H9 (cell line): ENCODE measurements at regions not wholly inside any gene's neighbourhood (a gene's known extent, or its start where the extent isn't known, plus 50 kb on each side); places are given as distances from the start of the nearest gene placed in this dataset.

Experiments used
- DNase-seq: peaks from one replicate; pipeline ENCODE4 v3.0.0-alpha.2; 2017
- H2AFZ ChIP-seq: one replicate; pipeline ENCODE4 v1.6.1; 2013; ENCODE audit warnings: mild to moderate bottlenecking, low read length, control low read depth, moderate library complexity
- H2AK5ac ChIP-seq: 2 replicates; pipeline ENCODE4 v1.6.1; 2013; ENCODE audit warnings: low read length, control low read depth, mixed read lengths; ENCODE audit not compliant: insufficient read length
- H2BK120ac ChIP-seq: one replicate; pipeline ENCODE4 v1.6.1; 2013; ENCODE audit warnings: low read depth, mild to moderate bottlenecking, low read length, control low read depth, inconsistent platforms; ENCODE audit not compliant: poor library complexity, severe bottlenecking
- H2BK12ac ChIP-seq: 2 replicates; pipeline ENCODE4 v1.6.1; 2013; ENCODE audit warnings: low read length, control low read depth, mixed read lengths, low read depth; ENCODE audit not compliant: insufficient read length
- H2BK15ac ChIP-seq: 2 replicates; pipeline ENCODE4 v1.6.1; 2013; ENCODE audit warnings: low read depth, low read length, control low read depth
- H2BK20ac ChIP-seq: one replicate; pipeline ENCODE4 v1.6.1; 2013; ENCODE audit warnings: low read depth, mild to moderate bottlenecking, low read length, control low read depth, inconsistent platforms; ENCODE audit not compliant: poor library complexity, severe bottlenecking
- H2BK5ac ChIP-seq: 2 replicates; pipeline ENCODE4 v1.6.1; 2013; ENCODE audit warnings: low read length, control low read depth, mixed read lengths; ENCODE audit not compliant: insufficient read length
- H3K14ac ChIP-seq: 2 replicates; pipeline ENCODE4 v1.6.1; 2013; ENCODE audit warnings: low read length, control low read depth; ENCODE audit not compliant: insufficient read depth
- H3K18ac ChIP-seq: 2 replicates; pipeline ENCODE4 v1.6.1; 2013; ENCODE audit warnings: low read depth, mild to moderate bottlenecking, mixed read lengths, low read length, control low read depth; ENCODE audit not compliant: insufficient read length
- H3K23ac ChIP-seq: 2 replicates; pipeline ENCODE4 v1.6.1; 2013; ENCODE audit warnings: low read length, control low read depth, mixed read lengths, low read depth; ENCODE audit not compliant: insufficient read length
- H3K23me2 ChIP-seq: 2 replicates; pipeline ENCODE4 v1.6.1; 2013; ENCODE audit warnings: low read depth, mild to moderate bottlenecking, mixed read lengths, low read length, control low read depth; ENCODE audit not compliant: insufficient read length, poor library complexity, severe bottlenecking
- H3K27ac ChIP-seq: 2 replicates; pipeline ENCODE4 v1.5.1; 2013; ENCODE audit warnings: low read length, control low read depth, mixed read lengths, low read depth; ENCODE audit not compliant: insufficient read length
- H3K27me3 ChIP-seq: 2 replicates; pipeline ENCODE4 v1.6.1; 2013; ENCODE audit warnings: low read length, control low read depth, inconsistent platforms; ENCODE audit not compliant: insufficient read depth
- H3K4ac ChIP-seq: 2 replicates; pipeline ENCODE4 v1.6.1; 2013; ENCODE audit warnings: low read depth, mild to moderate bottlenecking, control low read depth, inconsistent platforms, low read length, moderate library complexity
- H3K4me1 ChIP-seq: 2 replicates; pipeline ENCODE4 v1.6.1; 2013; ENCODE audit warnings: low read length, control low read depth, inconsistent platforms; ENCODE audit not compliant: insufficient read depth
- H3K4me2 ChIP-seq: 2 replicates; pipeline ENCODE4 v1.6.1; 2013; ENCODE audit warnings: low read length, control low read depth, mixed read lengths; ENCODE audit not compliant: insufficient read length, insufficient read depth
- H3K56ac ChIP-seq: 2 replicates; pipeline ENCODE4 v1.6.1; 2013; ENCODE audit warnings: low read depth, mild to moderate bottlenecking, mixed read lengths, low read length, control low read depth; ENCODE audit not compliant: insufficient read length
- H3K79me1 ChIP-seq: 2 replicates; pipeline ENCODE4 v1.6.1; 2013; ENCODE audit warnings: low read depth, mild to moderate bottlenecking, moderate library complexity, low read length, control low read depth, inconsistent platforms; ENCODE audit not compliant: insufficient read depth, poor library complexity, severe bottlenecking
- H3K79me2 ChIP-seq: 2 replicates; pipeline ENCODE4 v1.6.1; 2013; ENCODE audit warnings: low read length, control low read depth, inconsistent platforms; ENCODE audit not compliant: insufficient read depth
- H3K9ac ChIP-seq: 2 replicates; pipeline ENCODE4 v1.6.1; 2013; ENCODE audit warnings: low read length, control low read depth, mixed read lengths; ENCODE audit not compliant: insufficient read length; ENCODE audit errors: extremely low read depth
- H3K9me3 ChIP-seq: one replicate; pipeline ENCODE4 v1.6.1; 2013; ENCODE audit warnings: low read depth, low read length, inconsistent platforms; ENCODE audit not compliant: control insufficient read depth
- H3T11ph ChIP-seq: one replicate; pipeline ENCODE4 v1.6.1; 2013; ENCODE audit warnings: mild to moderate bottlenecking, low read length, control low read depth, inconsistent platforms
- H4K20me1 ChIP-seq: one replicate; pipeline ENCODE4 v1.6.1; 2013; ENCODE audit not compliant: control insufficient read depth, insufficient read length, insufficient read depth
- H4K5ac ChIP-seq: 2 replicates; pipeline ENCODE4 v1.6.1; 2013; ENCODE audit warnings: low read depth, mild to moderate bottlenecking, mixed read lengths, low read length, control low read depth; ENCODE audit not compliant: insufficient read length
- H4K8ac ChIP-seq: replicated peaks from 2 replicates; pipeline ENCODE4 v1.6.1; 2013; ENCODE audit warnings: low read length, control low read depth, mixed read lengths, low read depth; ENCODE audit not compliant: insufficient read length
- H4K91ac ChIP-seq: 2 replicates; pipeline ENCODE4 v1.6.1; 2013; ENCODE audit warnings: low read depth, mild to moderate bottlenecking, moderate library complexity, mixed read lengths, low read length, control low read depth; ENCODE audit not compliant: insufficient read length
- H3K27ac Mint-ChIP-seq, 3 experiments: 2 replicates in 2 of 3; 3 replicates in 1 of 3; pipeline ENCODE4 v1.8.0; 2020 to 2021; ENCODE audit warnings: mixed read lengths in 3 of 3, mild to moderate bottlenecking in 1 of 3, moderate library complexity in 1 of 3
- H3K27me3 Mint-ChIP-seq: 2 replicates; pipeline ENCODE4 v1.8.0; 2021; ENCODE audit warnings: low read depth, mild to moderate bottlenecking, moderate library complexity, mixed read lengths
- H3K36me3 Mint-ChIP-seq, 3 experiments: 2 replicates in 2 of 3; 3 replicates in 1 of 3; pipeline ENCODE4 v1.8.0; 2020 to 2021; ENCODE audit warnings: low read depth in 3 of 3, mixed read lengths in 3 of 3; ENCODE audit not compliant: insufficient read depth in 1 of 3
- H3K4me1 Mint-ChIP-seq, 2 experiments: 2 replicates each; pipeline ENCODE4 v1.8.0; 2020; ENCODE audit warnings: mixed read lengths in 2 of 2
- H3K4me3 Mint-ChIP-seq, 2 experiments: 2 replicates in 1 of 2; 3 replicates in 1 of 2; pipeline ENCODE4 v1.8.0; 2020 to 2021; ENCODE audit warnings: mild to moderate bottlenecking in 2 of 2, mixed read lengths in 2 of 2, moderate library complexity in 1 of 2
- H3K9me3 Mint-ChIP-seq, 2 experiments: 2 replicates in 1 of 2; 3 replicates in 1 of 2; pipeline ENCODE4 v1.8.0; 2020; ENCODE audit warnings: mild to moderate bottlenecking in 2 of 2, mixed read lengths in 2 of 2, moderate library complexity in 1 of 2
- CTCF ChIP-seq: fragments of 200-600 bp; sonication (generic); conservative IDR thresholded peaks from 3 replicates; pipeline ENCODE4 v1.8.0; 2021; ENCODE audit warnings: antibody characterized with exemption, mild to moderate bottlenecking
- WGBS: extraction: QIAGEN DNeasy Blood & Tissue Kit; methylation state at CpG from one replicate; pipeline ENCODE4 v1.1.7; 2013; ENCODE audit warnings: missing lambda C conversion rate, low lambda C conversion rate, mixed read lengths; ENCODE audit not compliant: insufficient read length; ENCODE audit errors: extremely low coverage; 5-methylcytosine and 5-hydroxymethylcytosine counted together

- Histone ChIP-seq H3K27me3 (no peaks in the 10 kb centered on the region), H3K9ac (no peak overlapping the region), H2BK5ac (no peak overlapping the region), H3K9me3 (no peaks in the 10 kb centered on the region), H3T11ph (no peak overlapping the region), H3K4ac (no peak overlapping the region), H4K5ac (no peak overlapping the region), H2BK15ac (no peak overlapping the region), H3K27ac (no peak overlapping the region), H2AFZ (no peak overlapping the region), H3K79me2 (no peaks in the 10 kb centered on the region), H2BK12ac (no peak overlapping the region), H3K4me1 (peaks cover 3% of the 10 kb centered on the region; the same call in 1 of the 2 replicates), H3K4me2 (no peak overlapping the region), H3K79me1 (no peaks in the 10 kb centered on the region), H4K91ac (no peak overlapping the region), H4K20me1 (no peaks in the 10 kb centered on the region), H3K14ac (no peak overlapping the region), H2BK120ac (no peak overlapping the region), H3K23ac (no peak overlapping the region), H4K8ac (no peak overlapping the region), H3K56ac (no peak overlapping the region), H2BK20ac (no peak overlapping the region), H3K18ac (no peak overlapping the region), H2AK5ac (no peak overlapping the region), H3K23me2 (no peaks in the 10 kb centered on the region)
- TF ChIP-seq CTCF = no peak
- H3K4me3 Mint-ChIP-seq = no peak overlapping the region
- no peak overlapping the region for H3K27ac Mint-ChIP-seq
- no peak for DNase-seq
- no CpG with 5 or more reads among the region's 4 CpGs for WGBS
- peaks cover 0 to 15% (median 8%) of the 10 kb centered on the region in 3 experiments; a peak in 4 of 7 replicates for H3K36me3 Mint-ChIP-seq
- H3K4me1 Mint-ChIP-seq = peaks cover 19% of the 10 kb centered on the region in 2 experiments
- H3K9me3 Mint-ChIP-seq = peaks cover 6 to 9% of the 10 kb centered on the region in 2 experiments; a peak in 3 of 5 replicates
- H3K27me3 Mint-ChIP-seq = no peaks in the 10 kb centered on the region
Observed at GRCh38 chr7:54166419-54166818, 375.8 kb upstream of the VSTM2A start.
